ENCODE measurements at regions not wholly inside any gene's neighbourhood (a gene's known extent, or its start where the extent isn't known, plus 50 kb on each side); places are given as distances from the start of the nearest gene placed in this dataset.

GRCh38 chr4:180150818-180151217, 2092.4 kb upstream of the TENM3 start:
- Histone ChIP-seq H3K27ac (no peak overlapping the region), H2AFZ (ENCODE audit: low read depth) (no peak overlapping the region), H3K36me3 (ENCODE audit: insufficient read depth) (no peaks in the 10 kb centered on the region), H4K20me1 (ENCODE audit: insufficient read depth) (no peaks in the 10 kb centered on the region), H3K4me3 (IDR thresholded peaks at IDR 0.05; ENCODE audit: insufficient read depth, low read depth, low read length) (no peak overlapping the region), H3K9ac (no peak overlapping the region), H3K4me1 (ENCODE audit: low read depth, poor library complexity, severe bottlenecking) (no peaks in the 10 kb centered on the region), H3K79me2 (ENCODE audit: insufficient read depth, low read depth) (no peaks in the 10 kb centered on the region), H3K27me3 (ENCODE audit: insufficient read depth, low read depth) (no peaks in the 10 kb centered on the region), H3K4me2 (no peak overlapping the region)
- TF ChIP-seq, protein P1, sequence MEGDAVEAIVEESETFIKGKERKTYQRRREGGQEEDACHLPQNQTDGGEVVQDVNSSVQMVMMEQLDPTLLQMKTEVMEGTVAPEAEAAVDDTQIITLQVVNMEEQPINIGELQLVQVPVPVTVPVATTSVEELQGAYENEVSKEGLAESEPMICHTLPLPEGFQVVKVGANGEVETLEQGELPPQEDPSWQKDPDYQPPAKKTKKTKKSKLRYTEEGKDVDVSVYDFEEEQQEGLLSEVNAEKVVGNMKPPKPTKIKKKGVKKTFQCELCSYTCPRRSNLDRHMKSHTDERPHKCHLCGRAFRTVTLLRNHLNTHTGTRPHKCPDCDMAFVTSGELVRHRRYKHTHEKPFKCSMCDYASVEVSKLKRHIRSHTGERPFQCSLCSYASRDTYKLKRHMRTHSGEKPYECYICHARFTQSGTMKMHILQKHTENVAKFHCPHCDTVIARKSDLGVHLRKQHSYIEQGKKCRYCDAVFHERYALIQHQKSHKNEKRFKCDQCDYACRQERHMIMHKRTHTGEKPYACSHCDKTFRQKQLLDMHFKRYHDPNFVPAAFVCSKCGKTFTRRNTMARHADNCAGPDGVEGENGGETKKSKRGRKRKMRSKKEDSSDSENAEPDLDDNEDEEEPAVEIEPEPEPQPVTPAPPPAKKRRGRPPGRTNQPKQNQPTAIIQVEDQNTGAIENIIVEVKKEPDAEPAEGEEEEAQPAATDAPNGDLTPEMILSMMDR (conservative IDR thresholded peaks at IDR 0.05; ENCODE audit: low read depth, low read length), result peak; percentile 73

- Histone ChIP-seq H3K4me2 (no peak overlapping the region), H2AFZ (ENCODE audit: low read depth) (no peak overlapping the region)
Measured at GRCh38 chr4:180152831-180153230, 2090.4 kb upstream of the TENM3 start.

DNA sequence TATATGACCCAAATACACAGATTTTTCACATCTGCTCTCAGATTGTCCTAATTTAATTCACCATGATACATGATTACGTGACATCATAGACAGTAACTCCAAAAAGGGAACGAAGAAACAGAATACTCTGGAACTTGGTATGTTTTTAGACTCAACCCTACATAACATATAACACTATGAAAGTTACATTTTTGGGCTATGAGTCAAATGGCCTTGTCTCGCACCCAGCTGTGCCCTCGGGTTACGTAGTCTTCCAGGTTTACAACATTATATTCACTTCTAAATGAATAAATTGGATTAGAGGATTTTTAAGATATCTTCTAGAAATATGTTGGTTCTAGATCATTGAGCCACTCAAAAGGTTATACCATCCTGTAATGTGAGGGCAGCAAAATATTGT, 2089.6 kb upstream of the TENM3 start:
- H3K4me1 ChIP-seq (ENCODE audit: low read depth, poor library complexity, severe bottlenecking), result no peaks in the 10 kb centered on the region

More at GRCh38 chr4:180152831-180153230, 2090.4 kb upstream of the TENM3 start:
- no peak overlapping the region for H3K27ac ChIP-seq
- H3K9ac ChIP-seq, result no peak overlapping the region
- H3K79me2 ChIP-seq (ENCODE audit: insufficient read depth, low read depth), result no peaks in the 10 kb centered on the region
- TF ChIP-seq, protein P1 (conservative IDR thresholded peaks at IDR 0.05; ENCODE audit: low read depth, low read length), result no peak
- no peaks in the 10 kb centered on the region for H3K4me1 ChIP-seq (ENCODE audit: low read depth, poor library complexity, severe bottlenecking)
- H3K36me3 ChIP-seq (ENCODE audit: insufficient read depth), result no peaks in the 10 kb centered on the region
- H3K27me3 ChIP-seq (ENCODE audit: insufficient read depth, low read depth), result no peaks in the 10 kb centered on the region
- no peak overlapping the region for H3K4me3 ChIP-seq (IDR thresholded peaks at IDR 0.05; ENCODE audit: insufficient read depth, low read depth, low read length)
- H4K20me1 ChIP-seq (ENCODE audit: insufficient read depth), result no peaks in the 10 kb centered on the region

GRCh38 chr4:180156684-180157083, 2086.5 kb upstream of the TENM3 start:
- Histone ChIP-seq H2AFZ (ENCODE audit: low read depth) (no peak overlapping the region), H3K4me1 (ENCODE audit: low read depth, poor library complexity, severe bottlenecking) (no peaks in the 10 kb centered on the region), H3K36me3 (ENCODE audit: insufficient read depth) (no peaks in the 10 kb centered on the region), H3K4me2 (no peak overlapping the region), H3K9ac (no peak overlapping the region), H3K79me2 (ENCODE audit: insufficient read depth, low read depth) (no peaks in the 10 kb centered on the region), H3K4me3 (IDR thresholded peaks at IDR 0.05; ENCODE audit: insufficient read depth, low read depth, low read length) (no peak overlapping the region), H3K27ac (no peak overlapping the region), H4K20me1 (ENCODE audit: insufficient read depth) (no peaks in the 10 kb centered on the region), H3K27me3 (ENCODE audit: insufficient read depth, low read depth) (no peaks in the 10 kb centered on the region)
- TF ChIP-seq, protein P1 (conservative IDR thresholded peaks at IDR 0.05; ENCODE audit: low read depth, low read length), result no peak

More for the DNA sequence above, 2089.6 kb upstream of the TENM3 start:
- Histone ChIP-seq H3K36me3 (ENCODE audit: insufficient read depth) (no peaks in the 10 kb centered on the region), H4K20me1 (ENCODE audit: insufficient read depth) (no peaks in the 10 kb centered on the region), H3K4me2 (no peak overlapping the region), H3K27me3 (ENCODE audit: insufficient read depth, low read depth) (no peaks in the 10 kb centered on the region), H3K27ac (no peak overlapping the region), H2AFZ (ENCODE audit: low read depth) (no peak overlapping the region), H3K79me2 (ENCODE audit: insufficient read depth, low read depth) (no peaks in the 10 kb centered on the region), H3K9ac (no peak overlapping the region), H3K4me3 (IDR thresholded peaks at IDR 0.05; ENCODE audit: insufficient read depth, low read depth, low read length) (no peak overlapping the region)
- TF ChIP-seq, protein P1 (conservative IDR thresholded peaks at IDR 0.05; ENCODE audit: low read depth, low read length), result no peak

Data from KMS-11 (cell line).